ENCODE measurements at regions not wholly inside any gene's neighbourhood (a gene's known extent, or its start where the extent isn't known, plus 50 kb on each side); places are given as distances from the start of the nearest gene placed in this dataset.

GRCh38 chr16:5993356-5993755 lies 895.8 kb upstream of the EEF2KMT start:
- Histone ChIP-seq H3K79me2 (ENCODE audit: control insufficient read depth, insufficient read depth, low read length, poor library complexity) (no peaks in the 10 kb centered on the region), H3K4ac (ENCODE audit: low read depth, low read length) (no peak overlapping the region), H3K4me2 (ENCODE audit: low read length) (no peak overlapping the region), H2AFZ (ENCODE audit: insufficient read depth, low read length, poor library complexity) (no peak overlapping the region), H3K14ac (ENCODE audit: low read length) (no peak overlapping the region), H3K79me1 (ENCODE audit: low read length) (no peaks in the 10 kb centered on the region), H3K9ac (ENCODE audit: low read length) (no peak overlapping the region), H3K23ac (ENCODE audit: low read length) (no peak overlapping the region), H2AK5ac (ENCODE audit: low read length) (no peak overlapping the region), H3K9me3 (ENCODE audit: insufficient read depth, low read depth, low read length) (peaks cover 4% of the 10 kb centered on the region), H3K4me1 (ENCODE audit: control insufficient read depth in 1 of 2, insufficient read depth in 2 of 2, low read length in 2 of 2) (no peaks in the 10 kb centered on the region), H3K4me3 (ENCODE audit: low read depth, low read length) (no peak overlapping the region), H2BK5ac (ENCODE audit: low read depth, low read length, poor library complexity) (no peak overlapping the region), H2BK12ac (ENCODE audit: low read length) (no peak overlapping the region), H4K12ac (ENCODE audit: low read depth, low read length) (no peak overlapping the region), H3K27ac (ENCODE audit: low read depth, low read length) (no peak overlapping the region), H3K27me3 (ENCODE audit: insufficient read depth, low read length) (no peaks in the 10 kb centered on the region), H4K8ac (ENCODE audit: low read depth, low read length) (no peak overlapping the region), H4K91ac (ENCODE audit: low read depth, low read length) (no peak overlapping the region), H3K36me3 (ENCODE audit: control insufficient read depth in 1 of 2, insufficient read depth in 2 of 2, low read length in 2 of 2) (no peaks in the 10 kb centered on the region), H3K18ac (ENCODE audit: low read length) (no peak overlapping the region), H2BK120ac (ENCODE audit: insufficient read depth, low read length, poor library complexity) (no peak overlapping the region)
- DNase-seq = no peak
- no CpG with 5 or more reads among the region's 2 CpGs for WGBS (ENCODE audit: extremely low coverage, insufficient coverage, insufficient read length)

GRCh38 chr16:5982979-5983378 lies 885.4 kb upstream of the EEF2KMT start:
- no peak overlapping the region for H2BK120ac ChIP-seq (ENCODE audit: insufficient read depth, low read length, poor library complexity)
- no peaks in the 10 kb centered on the region for H3K27me3 ChIP-seq (ENCODE audit: insufficient read depth, low read length)
- no peaks in the 10 kb centered on the region for H3K79me1 ChIP-seq (ENCODE audit: low read length)
- H3K4me1 ChIP-seq (ENCODE audit: control insufficient read depth in 1 of 2, insufficient read depth in 2 of 2, low read length in 2 of 2) = no peaks in the 10 kb centered on the region
- H3K23ac ChIP-seq (ENCODE audit: low read length) = no peak overlapping the region
- H2AK5ac ChIP-seq (ENCODE audit: low read length) = no peak overlapping the region
- H3K79me2 ChIP-seq (ENCODE audit: control insufficient read depth, insufficient read depth, low read length, poor library complexity) = no peaks in the 10 kb centered on the region
- no peak overlapping the region for H4K12ac ChIP-seq (ENCODE audit: low read depth, low read length)
- H3K36me3 ChIP-seq (ENCODE audit: control insufficient read depth in 1 of 2, insufficient read depth in 2 of 2, low read length in 2 of 2) = no peaks in the 10 kb centered on the region
- WGBS (ENCODE audit: extremely low coverage, insufficient coverage, insufficient read length) = no CpG with 5 or more reads among the region's 11 CpGs
- H3K9ac ChIP-seq (ENCODE audit: low read length) = no peak overlapping the region
- DNase-seq = no peak
- no peak overlapping the region for H4K91ac ChIP-seq (ENCODE audit: low read depth, low read length)
- H4K8ac ChIP-seq (ENCODE audit: low read depth, low read length) = no peak overlapping the region
- H2AFZ ChIP-seq (ENCODE audit: insufficient read depth, low read length, poor library complexity) = no peak overlapping the region
- H3K4me3 ChIP-seq (ENCODE audit: low read depth, low read length) = no peak overlapping the region
- no peak overlapping the region for H3K4ac ChIP-seq (ENCODE audit: low read depth, low read length)
- no peak overlapping the region for H3K14ac ChIP-seq (ENCODE audit: low read length)
- no peak overlapping the region for H2BK5ac ChIP-seq (ENCODE audit: low read depth, low read length, poor library complexity)
- H3K18ac ChIP-seq (ENCODE audit: low read length) = no peak overlapping the region
- no peaks in the 10 kb centered on the region for H3K9me3 ChIP-seq (ENCODE audit: insufficient read depth, low read depth, low read length)
- no peak overlapping the region for H3K27ac ChIP-seq (ENCODE audit: low read depth, low read length)
- no peak overlapping the region for H3K4me2 ChIP-seq (ENCODE audit: low read length)
- no peak overlapping the region for H2BK12ac ChIP-seq (ENCODE audit: low read length)

GRCh38 chr16:5979905-5980550 lies 882.4 kb upstream of the EEF2KMT start:
- Histone ChIP-seq H4K8ac (ENCODE audit: low read depth, low read length) (no peak overlapping the region), H3K4me3 (ENCODE audit: low read depth, low read length) (no peak overlapping the region), H3K4me1 (ENCODE audit: control insufficient read depth in 1 of 2, insufficient read depth in 2 of 2, low read length in 2 of 2) (no peaks in the 10 kb centered on the region), H3K27me3 (ENCODE audit: insufficient read depth, low read length) (no peaks in the 10 kb centered on the region), H3K18ac (ENCODE audit: low read length) (no peak overlapping the region), H2BK120ac (ENCODE audit: insufficient read depth, low read length, poor library complexity) (no peak overlapping the region), H3K79me1 (ENCODE audit: low read length) (no peaks in the 10 kb centered on the region), H2BK12ac (ENCODE audit: low read length) (no peak overlapping the region), H2AFZ (ENCODE audit: insufficient read depth, low read length, poor library complexity) (no peak overlapping the region), H3K9me3 (ENCODE audit: insufficient read depth, low read depth, low read length) (no peaks in the 10 kb centered on the region), H2AK5ac (ENCODE audit: low read length) (no peak overlapping the region), H4K12ac (ENCODE audit: low read depth, low read length) (no peak overlapping the region), H3K23ac (ENCODE audit: low read length) (no peak overlapping the region), H3K9ac (ENCODE audit: low read length) (no peak overlapping the region), H3K4ac (ENCODE audit: low read depth, low read length) (no peak overlapping the region), H4K91ac (ENCODE audit: low read depth, low read length) (no peak overlapping the region), H3K79me2 (ENCODE audit: control insufficient read depth, insufficient read depth, low read length, poor library complexity) (no peaks in the 10 kb centered on the region), H3K4me2 (ENCODE audit: low read length) (no peak overlapping the region), H3K36me3 (ENCODE audit: control insufficient read depth in 1 of 2, insufficient read depth in 2 of 2, low read length in 2 of 2) (no peaks in the 10 kb centered on the region), H3K14ac (ENCODE audit: low read length) (no peak overlapping the region), H3K27ac (ENCODE audit: low read depth, low read length) (no peak overlapping the region), H2BK5ac (ENCODE audit: low read depth, low read length, poor library complexity) (no peak overlapping the region)
- WGBS (ENCODE audit: extremely low coverage, insufficient coverage, insufficient read length) = no CpG with 5 or more reads among the region's 10 CpGs
- no peak for DNase-seq

DNA sequence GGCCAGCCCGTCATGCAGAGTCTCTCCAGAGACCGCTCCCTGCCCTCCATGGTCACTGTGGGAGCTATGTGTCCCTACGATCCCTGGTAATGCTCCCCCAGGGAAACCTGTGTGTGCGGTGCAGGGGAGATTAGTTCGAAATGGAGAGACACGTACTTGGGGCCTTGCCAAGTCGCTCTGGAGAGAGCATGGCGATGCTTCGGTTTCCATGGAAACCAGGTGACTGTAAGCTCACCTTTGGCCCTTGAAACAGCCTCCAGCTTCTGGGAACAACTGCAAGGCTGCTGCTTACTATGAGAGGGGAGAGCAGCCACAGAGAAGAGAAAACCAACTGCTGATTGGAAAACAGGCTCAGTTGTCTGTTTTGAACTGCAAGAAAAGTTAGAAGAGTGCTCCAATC lies 879.7 kb upstream of the EEF2KMT start:
- Histone ChIP-seq H3K4me3 (ENCODE audit: low read depth, low read length) (no peak overlapping the region), H3K79me1 (ENCODE audit: low read length) (no peaks in the 10 kb centered on the region), H4K8ac (ENCODE audit: low read depth, low read length) (no peak overlapping the region), H3K27ac (ENCODE audit: low read depth, low read length) (no peak overlapping the region), H4K91ac (ENCODE audit: low read depth, low read length) (no peak overlapping the region), H2BK12ac (ENCODE audit: low read length) (no peak overlapping the region), H2BK120ac (ENCODE audit: insufficient read depth, low read length, poor library complexity) (no peak overlapping the region), H3K23ac (ENCODE audit: low read length) (no peak overlapping the region), H3K4me1 (ENCODE audit: control insufficient read depth in 1 of 2, insufficient read depth in 2 of 2, low read length in 2 of 2) (no peaks in the 10 kb centered on the region), H3K4ac (ENCODE audit: low read depth, low read length) (no peak overlapping the region), H2BK5ac (ENCODE audit: low read depth, low read length, poor library complexity) (no peak overlapping the region), H2AK5ac (ENCODE audit: low read length) (no peak overlapping the region), H3K27me3 (ENCODE audit: insufficient read depth, low read length) (no peaks in the 10 kb centered on the region), H3K14ac (ENCODE audit: low read length) (no peak overlapping the region), H3K4me2 (ENCODE audit: low read length) (no peak overlapping the region), H3K36me3 (ENCODE audit: control insufficient read depth in 1 of 2, insufficient read depth in 2 of 2, low read length in 2 of 2) (no peaks in the 10 kb centered on the region), H3K9ac (ENCODE audit: low read length) (no peak overlapping the region), H3K18ac (ENCODE audit: low read length) (no peak overlapping the region), H3K9me3 (ENCODE audit: insufficient read depth, low read depth, low read length) (no peaks in the 10 kb centered on the region), H3K79me2 (ENCODE audit: control insufficient read depth, insufficient read depth, low read length, poor library complexity) (no peaks in the 10 kb centered on the region), H2AFZ (ENCODE audit: insufficient read depth, low read length, poor library complexity) (no peak overlapping the region), H4K12ac (ENCODE audit: low read depth, low read length) (no peak overlapping the region)
- WGBS (ENCODE audit: extremely low coverage, insufficient coverage, insufficient read length) = no CpG with 5 or more reads among the region's 9 CpGs
- DNase-seq = no peak
